A549 (cell line): ENCODE measurements at regions not wholly inside any gene's neighbourhood (a gene's known extent, or its start where the extent isn't known, plus 50 kb on each side); places are given as distances from the start of the nearest gene placed in this dataset.

Experiments used
- ATAC-seq, 2 experiments: fragments of 200-7000 bp in 1 of 2; fragments of >200 bp in 1 of 2; cut with Nextera tagmentation in 1 of 2; cut with Tn5 transposase in 1 of 2; 3 replicates each; pipeline versions ENCODE4 v1.8.0 to v1.9.1; 2018 to 2020; ENCODE audit warnings: mild to moderate bottlenecking in 1 of 2, moderate library complexity in 1 of 2
- CTCF ChIA-PET: fragments of 300-600 bp; sonication (Branson Sonifier 250); formaldehyde crosslinking; extraction: SDS; loops from one replicate; lab custom pipeline; 2021; ENCODE audit warnings: antibody characterized with exemption, inconsistent platforms; lab: Yijun Ruan, JAX
- POLR2A ChIA-PET: fragments of 350-600 bp; formaldehyde crosslinking; extraction: SDS; loops from one replicate; lab custom pipeline; 2021; ENCODE audit warnings: antibody characterized with exemption, inconsistent platforms; lab: Yijun Ruan, JAX
- DNase-seq, 2 experiments: peaks; one replicate each; pipeline versions ENCODE4 v3.0.0 to v3.0.0-alpha.2; 2011 to 2016; ENCODE audit warnings: low read depth in 1 of 2, low spot score in 1 of 2
- FAIRE-seq: peaks from 2 replicates; lab custom pipeline; 2011; peaks lifted over from hg19 to GRCh38; lab: Jason Lieb, UNC
- H3K27ac ChIP-seq, 2 experiments: fragments of >200 bp; sonication (Bioruptor Twin); formaldehyde crosslinking; 3 replicates each; pipeline ENCODE4 v1.5.1; 2016 to 2017
- H3K4me1 ChIP-seq: fragments of >200 bp; sonication (Bioruptor Twin); formaldehyde crosslinking; 3 replicates; pipeline ENCODE4 v1.6.1; 2016
- H3K4me2 ChIP-seq: fragments of >200 bp; sonication (Bioruptor Twin); formaldehyde crosslinking; 3 replicates; pipeline ENCODE4 v1.6.1; 2016
- H3K4me3 ChIP-seq: fragments of >200 bp; sonication (Bioruptor Twin); formaldehyde crosslinking; 3 replicates; pipeline ENCODE4 v1.5.1; 2016
- H3K9me3 ChIP-seq: fragments of >200 bp; sonication (Bioruptor Twin); formaldehyde crosslinking; 3 replicates; pipeline ENCODE4 v1.6.1; 2016
- BHLHE40 ChIP-seq: IDR thresholded peaks from 2 replicates; pipeline ENCODE4 v1.6.1; 2012; ENCODE audit warnings: low read depth, low read length, inconsistent platforms
- CBX8 ChIP-seq: fragments of 200-600 bp; sonication (generic); IDR thresholded peaks from 2 replicates; pipeline ENCODE4 v1.6.1; 2016
- CEBPB ChIP-seq, 2 experiments: fragments of >200 bp in 1 of 2; sonication (Bioruptor Twin) in 1 of 2; formaldehyde crosslinking in 1 of 2; IDR thresholded peaks; 2 replicates each; pipeline ENCODE4 v1.6.1; 2012 to 2016
- CHD2 ChIP-seq: fragments of 150-350 bp; IDR thresholded peaks from 2 replicates; pipeline ENCODE4 v1.6.1; 2014; ENCODE audit warnings: low read length; ENCODE audit not compliant: partially characterized antibody
- CHD4 ChIP-seq: fragments of 200-600 bp; sonication (generic); IDR thresholded peaks from 2 replicates; pipeline ENCODE4 v1.6.1; 2016; ENCODE audit warnings: antibody characterized with exemption, mild to moderate bottlenecking, borderline replicate concordance
- FOSL2 ChIP-seq, 2 experiments: fragments of 450-650 bp in 1 of 2; fragments of >200 bp in 1 of 2; sonication (Bioruptor Twin) in 1 of 2; formaldehyde crosslinking; IDR thresholded peaks; 2 replicates each; pipeline versions ENCODE4 v1.5.0 to v1.6.1; 2016 to 2020; ENCODE audit warnings: mild to moderate bottlenecking in 1 of 2, moderate library complexity in 1 of 2
- GATA3 ChIP-seq: IDR thresholded peaks from 2 replicates; pipeline ENCODE4 v1.6.1; 2012; ENCODE audit warnings: borderline replicate concordance
- HEYL ChIP-seq: fragments of 250-450 bp; sonication (Bioruptor Pico); IDR thresholded peaks from 2 replicates; pipeline ENCODE4 v1.8.0; 2021; ENCODE audit warnings: mild to moderate bottlenecking, moderate library complexity
- HOXB13 ChIP-seq: fragments of 250-450 bp; sonication (Bioruptor Pico); IDR thresholded peaks from 2 replicates; pipeline ENCODE4 v1.5.0; 2020; ENCODE audit warnings: low read depth, mild to moderate bottlenecking, moderate library complexity
- HOXB5 ChIP-seq: fragments of 250-450 bp; sonication (Bioruptor Pico); IDR thresholded peaks from 2 replicates; pipeline ENCODE4 v1.5.0; 2020; ENCODE audit warnings: mild to moderate bottlenecking, moderate library complexity
- KDM1A ChIP-seq: fragments of 200-600 bp; sonication (generic); IDR thresholded peaks from 2 replicates; pipeline ENCODE4 v1.6.1; 2016; ENCODE audit warnings: low read depth, mild to moderate bottlenecking
- MYC ChIP-seq: IDR thresholded peaks from 2 replicates; pipeline ENCODE4 v1.6.1; 2012; ENCODE audit warnings: mild to moderate bottlenecking, inconsistent platforms, low read length, improper control_type of control experiment, borderline replicate concordance
- NFE2L2 ChIP-seq: fragments of 150-350 bp; conservative IDR thresholded peaks from 2 replicates; pipeline ENCODE4 v1.6.1; 2014; ENCODE audit warnings: low read length
- NPAS2 ChIP-seq: fragments of 250-450 bp; sonication (Bioruptor Pico); IDR thresholded peaks from 2 replicates; pipeline ENCODE4 v1.8.0; 2022; ENCODE audit warnings: mild to moderate bottlenecking, moderate library complexity, borderline replicate concordance
- NR3C1 ChIP-seq: fragments of >200 bp; sonication (Bioruptor Twin); formaldehyde crosslinking; IDR thresholded peaks from 3 replicates; pipeline ENCODE4 v1.6.1; 2017
- RFX5 ChIP-seq: fragments of 450-650 bp; IDR thresholded peaks from 2 replicates; pipeline ENCODE4 v1.7.1; 2014; ENCODE audit warnings: antibody characterized with exemption, mild to moderate bottlenecking, moderate library complexity
- RNF2 ChIP-seq: fragments of 200-600 bp; sonication (generic); IDR thresholded peaks from 2 replicates; pipeline ENCODE4 v1.6.1; 2016; ENCODE audit warnings: low read depth, mild to moderate bottlenecking, antibody characterized with exemption, moderate library complexity, borderline replicate concordance
- SMC3 ChIP-seq: fragments of >200 bp; sonication (Bioruptor Twin); formaldehyde crosslinking; IDR thresholded peaks from 3 replicates; pipeline ENCODE4 v1.6.1; 2018; ENCODE audit warnings: inconsistent platforms
- SREBF2 ChIP-seq: fragments of 450-650 bp; IDR thresholded peaks from 2 replicates; pipeline ENCODE4 v1.6.1; 2014; ENCODE audit warnings: mild to moderate bottlenecking, moderate library complexity
- TP53 ChIP-seq: fragments of 250-450 bp; sonication (Bioruptor Pico); IDR thresholded peaks from 2 replicates; pipeline ENCODE4 v1.5.0; 2021; ENCODE audit warnings: mild to moderate bottlenecking, moderate library complexity
- ZC3H11A ChIP-seq: fragments of 450-650 bp; IDR thresholded peaks from 2 replicates; pipeline ENCODE4 v1.6.1; 2014; ENCODE audit warnings: antibody characterized with exemption, mild to moderate bottlenecking
- ZFP36 ChIP-seq: fragments of 450-650 bp; IDR thresholded peaks from 2 replicates; pipeline ENCODE4 v1.6.1; 2014; ENCODE audit warnings: borderline replicate concordance; ENCODE audit not compliant: partially characterized antibody
- ZNF302 ChIP-seq: fragments of 250-450 bp; sonication (Bioruptor Pico); IDR thresholded peaks from 2 replicates; pipeline ENCODE4 v1.9.0; 2021; ENCODE audit warnings: inconsistent platforms, mild to moderate bottlenecking, moderate library complexity
- WGBS: methylation state at CpG from one replicate; pipeline ENCODE4 v1.1.6; 2017; ENCODE audit errors: missing lambda C conversion rate; 5-methylcytosine and 5-hydroxymethylcytosine counted together
- TF ChIP-seq, protein P1 (sequence below): fragments of >200 bp; sonication (Bioruptor Twin); formaldehyde crosslinking; IDR thresholded peaks from 2 replicates; pipeline ENCODE4 v1.6.1; 2016
- TF ChIP-seq, protein P2 (sequence below): fragments of 200-600 bp; sonication (generic); IDR thresholded peaks from 2 replicates; pipeline ENCODE4 v1.6.1; 2016; ENCODE audit warnings: antibody characterized with exemption, mild to moderate bottlenecking, moderate library complexity
- TF ChIP-seq, protein P3 (sequence below): fragments of 250-450 bp; sonication (Bioruptor Pico); IDR thresholded peaks from 2 replicates; pipeline ENCODE4 v1.5.0; 2021; ENCODE audit warnings: mild to moderate bottlenecking, moderate library complexity, borderline replicate concordance
- TF ChIP-seq, protein P4 (sequence below): fragments of 250-450 bp; sonication (Bioruptor Pico); IDR thresholded peaks from 2 replicates; pipeline ENCODE4 v1.5.0; 2020; ENCODE audit warnings: low read depth, mild to moderate bottlenecking, moderate library complexity
- TF ChIP-seq, protein P5 (sequence below): fragments of 150-350 bp; IDR thresholded peaks from 2 replicates; pipeline ENCODE4 v1.6.1; 2014; ENCODE audit warnings: low read depth, mild to moderate bottlenecking, low read length
- TF ChIP-seq, protein P6 (sequence below): IDR thresholded peaks from 2 replicates; pipeline ENCODE4 v1.6.1; 2012

DNA sequence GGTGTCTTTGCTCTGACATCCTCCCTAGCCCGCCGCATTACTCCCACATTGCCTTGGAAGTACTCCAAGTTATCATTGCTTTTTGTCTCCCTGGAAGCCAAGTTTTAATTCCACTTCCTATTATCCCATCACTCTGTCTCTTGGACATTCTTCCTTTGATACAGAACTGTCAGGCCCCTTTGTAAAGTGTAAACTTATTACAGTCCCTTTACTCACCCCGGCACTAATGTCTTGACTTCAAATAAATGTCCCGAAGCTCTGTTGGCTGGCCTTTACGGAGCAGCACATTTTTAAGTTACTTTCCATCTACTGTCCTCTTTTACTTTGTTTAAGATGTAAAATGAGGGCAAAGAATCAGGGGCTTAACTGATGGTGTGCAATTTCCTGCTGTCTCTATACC lies 223.5 kb upstream of the IGFBP7 start:
- ATAC-seq (no peak), FAIRE-seq (no peak), DNase-seq (no peak)
- CTCF ChIA-PET = no interaction called here
- Histone ChIP-seq H3K4me1 (no peaks in the 10 kb centered on the region), H3K27ac (no peak overlapping the region), H3K4me3 (no peak overlapping the region), H3K4me2 (no peak overlapping the region), H3K9me3 (no peaks in the 10 kb centered on the region)
- no peak for TF ChIP-seq TP53 (CRISPR knock-in tag)
- no peak for TF ChIP-seq CHD2
- no peak for TF ChIP-seq BHLHE40
- TF ChIP-seq, protein P1, sequence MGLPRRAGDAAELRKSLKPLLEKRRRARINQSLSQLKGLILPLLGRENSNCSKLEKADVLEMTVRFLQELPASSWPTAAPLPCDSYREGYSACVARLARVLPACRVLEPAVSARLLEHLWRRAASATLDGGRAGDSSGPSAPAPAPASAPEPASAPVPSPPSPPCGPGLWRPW = no peak
- no peak for TF ChIP-seq CEBPB (IDR thresholded peaks at IDR 0.05)
- TF ChIP-seq, protein P2, sequence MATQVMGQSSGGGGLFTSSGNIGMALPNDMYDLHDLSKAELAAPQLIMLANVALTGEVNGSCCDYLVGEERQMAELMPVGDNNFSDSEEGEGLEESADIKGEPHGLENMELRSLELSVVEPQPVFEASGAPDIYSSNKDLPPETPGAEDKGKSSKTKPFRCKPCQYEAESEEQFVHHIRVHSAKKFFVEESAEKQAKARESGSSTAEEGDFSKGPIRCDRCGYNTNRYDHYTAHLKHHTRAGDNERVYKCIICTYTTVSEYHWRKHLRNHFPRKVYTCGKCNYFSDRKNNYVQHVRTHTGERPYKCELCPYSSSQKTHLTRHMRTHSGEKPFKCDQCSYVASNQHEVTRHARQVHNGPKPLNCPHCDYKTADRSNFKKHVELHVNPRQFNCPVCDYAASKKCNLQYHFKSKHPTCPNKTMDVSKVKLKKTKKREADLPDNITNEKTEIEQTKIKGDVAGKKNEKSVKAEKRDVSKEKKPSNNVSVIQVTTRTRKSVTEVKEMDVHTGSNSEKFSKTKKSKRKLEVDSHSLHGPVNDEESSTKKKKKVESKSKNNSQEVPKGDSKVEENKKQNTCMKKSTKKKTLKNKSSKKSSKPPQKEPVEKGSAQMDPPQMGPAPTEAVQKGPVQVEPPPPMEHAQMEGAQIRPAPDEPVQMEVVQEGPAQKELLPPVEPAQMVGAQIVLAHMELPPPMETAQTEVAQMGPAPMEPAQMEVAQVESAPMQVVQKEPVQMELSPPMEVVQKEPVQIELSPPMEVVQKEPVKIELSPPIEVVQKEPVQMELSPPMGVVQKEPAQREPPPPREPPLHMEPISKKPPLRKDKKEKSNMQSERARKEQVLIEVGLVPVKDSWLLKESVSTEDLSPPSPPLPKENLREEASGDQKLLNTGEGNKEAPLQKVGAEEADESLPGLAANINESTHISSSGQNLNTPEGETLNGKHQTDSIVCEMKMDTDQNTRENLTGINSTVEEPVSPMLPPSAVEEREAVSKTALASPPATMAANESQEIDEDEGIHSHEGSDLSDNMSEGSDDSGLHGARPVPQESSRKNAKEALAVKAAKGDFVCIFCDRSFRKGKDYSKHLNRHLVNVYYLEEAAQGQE = no peak
- TF ChIP-seq HOXB5 (CRISPR knock-in tag) = no peak
- no peak for TF ChIP-seq NR3C1
- no peak for TF ChIP-seq SMC3
- TF ChIP-seq HEYL (CRISPR knock-in tag) = no peak
- TF ChIP-seq GATA3 = no peak
- POLR2A ChIA-PET = no interaction called here
- WGBS = 61% methylated on average over 5 of the region's 5 CpGs

DNA sequence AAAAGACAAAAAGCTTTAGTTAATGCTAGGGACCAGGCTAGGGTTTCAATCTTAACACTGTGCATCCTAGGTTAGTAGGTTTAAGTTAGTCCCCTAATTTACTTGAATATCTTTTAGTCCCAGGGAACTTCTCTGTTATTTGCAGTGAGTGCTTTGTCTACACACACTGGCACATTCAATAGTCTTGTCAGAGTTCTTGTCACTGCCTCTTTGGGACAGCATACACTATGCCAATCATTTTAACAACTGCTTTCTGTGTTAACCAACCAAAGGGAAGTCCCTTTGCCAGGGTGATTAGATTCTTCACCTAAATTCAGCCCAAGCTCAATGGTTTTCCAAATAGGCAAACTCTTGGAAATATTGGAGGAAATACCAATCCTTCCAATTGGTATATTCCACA lies 221.8 kb upstream of the IGFBP7 start:
- POLR2A ChIA-PET = no interaction called here
- ATAC-seq (no peak), FAIRE-seq (no peak), DNase-seq (no peak)
- TF ChIP-seq KDM1A (no peak), CHD4 (no peak), ZFP36 (no peak), ZNF302 (CRISPR knock-in tag) (no peak), SREBF2 (no peak), CBX8 (no peak), RFX5 (no peak), ZC3H11A (no peak), HOXB13 (CRISPR knock-in tag) (no peak), RNF2 (no peak), NPAS2 (CRISPR knock-in tag) (no peak), TP53 (CRISPR knock-in tag) (no peak), NFE2L2 (no peak), MYC (no peak), FOSL2 (IDR thresholded peaks at IDR 0.05) (no peak), FOSL2 (CRISPR knock-in tag; IDR thresholded peaks at IDR 0.05) (no peak)
- TF ChIP-seq, protein P3, sequence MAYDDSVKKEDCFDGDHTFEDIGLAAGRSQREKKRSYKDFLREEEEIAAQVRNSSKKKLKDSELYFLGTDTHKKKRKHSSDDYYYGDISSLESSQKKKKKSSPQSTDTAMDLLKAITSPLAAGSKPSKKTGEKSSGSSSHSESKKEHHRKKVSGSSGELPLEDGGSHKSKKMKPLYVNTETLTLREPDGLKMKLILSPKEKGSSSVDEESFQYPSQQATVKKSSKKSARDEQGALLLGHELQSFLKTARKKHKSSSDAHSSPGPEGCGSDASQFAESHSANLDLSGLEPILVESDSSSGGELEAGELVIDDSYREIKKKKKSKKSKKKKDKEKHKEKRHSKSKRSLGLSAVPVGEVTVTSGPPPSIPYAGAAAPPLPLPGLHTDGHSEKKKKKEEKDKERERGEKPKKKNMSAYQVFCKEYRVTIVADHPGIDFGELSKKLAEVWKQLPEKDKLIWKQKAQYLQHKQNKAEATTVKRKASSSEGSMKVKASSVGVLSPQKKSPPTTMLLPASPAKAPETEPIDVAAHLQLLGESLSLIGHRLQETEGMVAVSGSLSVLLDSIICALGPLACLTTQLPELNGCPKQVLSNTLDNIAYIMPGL (CRISPR knock-in tag) = no peak
- TF ChIP-seq, protein P4, sequence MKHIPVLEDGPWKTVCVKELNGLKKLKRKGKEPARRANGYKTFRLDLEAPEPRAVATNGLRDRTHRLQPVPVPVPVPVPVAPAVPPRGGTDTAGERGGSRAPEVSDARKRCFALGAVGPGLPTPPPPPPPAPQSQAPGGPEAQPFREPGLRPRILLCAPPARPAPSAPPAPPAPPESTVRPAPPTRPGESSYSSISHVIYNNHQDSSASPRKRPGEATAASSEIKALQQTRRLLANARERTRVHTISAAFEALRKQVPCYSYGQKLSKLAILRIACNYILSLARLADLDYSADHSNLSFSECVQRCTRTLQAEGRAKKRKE (CRISPR knock-in tag) = no peak
- TF ChIP-seq, protein P5, sequence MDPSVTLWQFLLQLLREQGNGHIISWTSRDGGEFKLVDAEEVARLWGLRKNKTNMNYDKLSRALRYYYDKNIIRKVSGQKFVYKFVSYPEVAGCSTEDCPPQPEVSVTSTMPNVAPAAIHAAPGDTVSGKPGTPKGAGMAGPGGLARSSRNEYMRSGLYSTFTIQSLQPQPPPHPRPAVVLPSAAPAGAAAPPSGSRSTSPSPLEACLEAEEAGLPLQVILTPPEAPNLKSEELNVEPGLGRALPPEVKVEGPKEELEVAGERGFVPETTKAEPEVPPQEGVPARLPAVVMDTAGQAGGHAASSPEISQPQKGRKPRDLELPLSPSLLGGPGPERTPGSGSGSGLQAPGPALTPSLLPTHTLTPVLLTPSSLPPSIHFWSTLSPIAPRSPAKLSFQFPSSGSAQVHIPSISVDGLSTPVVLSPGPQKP = no peak
- TF ChIP-seq, protein P1 = no peak
- TF ChIP-seq, protein P6, sequence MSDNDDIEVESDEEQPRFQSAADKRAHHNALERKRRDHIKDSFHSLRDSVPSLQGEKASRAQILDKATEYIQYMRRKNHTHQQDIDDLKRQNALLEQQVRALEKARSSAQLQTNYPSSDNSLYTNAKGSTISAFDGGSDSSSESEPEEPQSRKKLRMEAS = no peak
- CTCF ChIA-PET = no interaction called here
- H3K27ac ChIP-seq = no peak overlapping the region
- H3K9me3 ChIP-seq = no peaks in the 10 kb centered on the region
- no peak overlapping the region for H3K4me3 ChIP-seq
- no peaks in the 10 kb centered on the region for H3K4me1 ChIP-seq
- H3K4me2 ChIP-seq = no peak overlapping the region
